Left hindlimb (tissue), 1 donor: ENCODE measurements at regions not wholly inside any gene's neighbourhood (a gene's known extent, or its start where the extent isn't known, plus 50 kb on each side); places are given as distances from the start of the nearest gene placed in this dataset.
A peak's percentile ranks its signal among the peaks of the same experiment; 100 is the strongest.
"Not testable (repeated sequence)": the region's sequence is repeated elsewhere in the genome, so short reads cannot be mapped to it uniquely, and the experiment has no call there.

Experiments used
- DNase-seq: peaks from one replicate; pipeline ENCODE4 v3.0.0-alpha.2; 2018

GRCh38 chr11:90722552-90723190, 499.8 kb upstream of the CHORDC1 start:
- no peak for DNase-seq

- DNase-seq, result no peak
Measured at GRCh38 chr11:90717522-90717921, 494.7 kb upstream of the CHORDC1 start.

- no peak for DNase-seq
Measured at GRCh38 chr11:90705661-90706060, 482.8 kb upstream of the CHORDC1 start.

- no peak for DNase-seq
Measured at GRCh38 chr11:90704510-90704909, 481.7 kb upstream of the CHORDC1 start.

- no peak for DNase-seq
Measured at GRCh38 chr11:90701716-90702115, 478.9 kb upstream of the CHORDC1 start.

GRCh38 chr11:90700789-90701439, 478.1 kb upstream of the CHORDC1 start:
- DNase-seq, result no peak

GRCh38 chr11:90699791-90700400, 477.0 kb upstream of the CHORDC1 start:
- DNase-seq, result no peak

GRCh38 chr11:90698238-90698637, 475.4 kb upstream of the CHORDC1 start:
- DNase-seq, result no peak

GRCh38 chr11:90675496-90675895, 452.6 kb upstream of the CHORDC1 start:
- not testable (repeated sequence) for DNase-seq

- no peak for DNase-seq
Measured at GRCh38 chr11:90669094-90669493, 446.2 kb upstream of the CHORDC1 start.

- DNase-seq, result no peak
Measured at GRCh38 chr11:90668502-90668901, 445.7 kb upstream of the CHORDC1 start.

- DNase-seq, result no peak
Measured at GRCh38 chr11:90661233-90661632, 438.4 kb upstream of the CHORDC1 start.

GRCh38 chr11:90656171-90656570, 433.3 kb upstream of the CHORDC1 start:
- DNase-seq, result no peak

- DNase-seq, result no peak
Measured at GRCh38 chr11:90650153-90650552, 427.3 kb upstream of the CHORDC1 start.

- DNase-seq, result no peak
Measured at GRCh38 chr11:90646706-90647105, 423.9 kb upstream of the CHORDC1 start.

- DNase-seq, result no peak
Measured at GRCh38 chr11:90646266-90646665, 423.4 kb upstream of the CHORDC1 start.

GRCh38 chr11:90639461-90639993, 416.7 kb upstream of the CHORDC1 start:
- DNase-seq, result peak; percentile 29

GRCh38 chr11:90635886-90636285, 413.0 kb upstream of the CHORDC1 start:
- no peak for DNase-seq

GRCh38 chr11:90635151-90635550, 412.3 kb upstream of the CHORDC1 start:
- no peak for DNase-seq

- no peak for DNase-seq
Measured at GRCh38 chr11:90630176-90630575, 407.3 kb upstream of the CHORDC1 start.

GRCh38 chr11:90629229-90629806, 406.5 kb upstream of the CHORDC1 start:
- no peak for DNase-seq

GRCh38 chr11:90614318-90614717, 391.5 kb upstream of the CHORDC1 start:
- DNase-seq, result no peak

- not testable (repeated sequence) for DNase-seq
Measured at GRCh38 chr11:90613037-90613436, 390.2 kb upstream of the CHORDC1 start.

GRCh38 chr11:90606721-90607120, 383.9 kb upstream of the CHORDC1 start:
- DNase-seq, result no peak
